ENCODE measurements at regions not wholly inside any gene's neighbourhood (a gene's known extent, or its start where the extent isn't known, plus 50 kb on each side); places are given as distances from the start of the nearest gene placed in this dataset.
"Not testable (repeated sequence)": the region's sequence is repeated elsewhere in the genome, so short reads cannot be mapped to it uniquely, and the experiment has no call there.

DNA sequence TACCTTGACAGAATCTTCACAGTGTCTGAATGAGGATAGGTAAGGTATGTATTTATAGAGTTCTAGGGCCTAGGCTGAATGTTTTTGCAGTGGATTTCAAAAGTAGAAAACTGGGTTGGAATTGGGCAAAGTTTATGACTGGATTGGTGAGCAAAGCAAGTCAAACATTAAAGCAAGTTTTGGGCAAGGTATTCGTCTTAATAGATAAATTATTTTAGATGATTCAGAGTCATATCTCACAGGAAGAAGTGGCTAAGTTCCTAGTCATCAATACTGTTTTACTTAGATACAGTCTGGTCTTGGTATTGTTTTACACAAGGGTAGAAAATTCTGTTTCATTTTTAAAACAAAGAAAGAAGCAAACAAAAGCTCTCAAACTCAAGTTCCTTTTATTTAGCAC lies 284.1 kb upstream of the EPHA7 start:
- H3K4me1 ChIP-seq (ENCODE audit: insufficient read depth) = no peaks in the 10 kb centered on the region
- no peak overlapping the region for H3K27ac ChIP-seq (ENCODE audit: low read depth)
- H3K4me3 ChIP-seq (ENCODE audit: low read depth, low read length) = no peak overlapping the region
- DNase-seq (ENCODE audit: extremely low spot score) = no peak
- WGBS = 83% methylated on average over 1 of the region's 1 CpG
- no peaks in the 10 kb centered on the region for H3K36me3 ChIP-seq (ENCODE audit: insufficient read depth)

DNA sequence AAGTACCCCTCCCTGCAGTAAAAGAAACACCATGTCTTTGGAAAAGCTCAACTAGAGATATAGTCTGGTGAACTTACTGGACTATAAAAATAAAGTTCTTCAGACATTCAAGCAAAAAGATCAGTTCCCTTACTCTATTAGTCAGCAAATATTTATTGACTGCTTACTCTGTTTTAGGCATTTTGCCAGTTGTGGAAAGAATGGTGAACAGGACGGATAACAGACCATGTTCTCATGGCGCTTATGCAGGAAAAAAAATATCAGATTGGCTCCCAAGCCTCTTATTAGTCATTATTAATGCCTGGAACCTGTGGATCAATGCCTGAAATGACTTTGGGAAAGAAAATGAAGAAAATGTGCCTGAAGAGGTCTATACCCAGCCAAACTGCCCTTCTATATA lies 282.2 kb upstream of the EPHA7 start:
- no peak overlapping the region for H3K4me3 ChIP-seq (ENCODE audit: low read depth, low read length)
- H3K27ac ChIP-seq (ENCODE audit: low read depth) = no peak overlapping the region
- 54% methylated on average over 2 of the region's 2 CpGs for WGBS
- H3K36me3 ChIP-seq (ENCODE audit: insufficient read depth) = no peaks in the 10 kb centered on the region
- H3K4me1 ChIP-seq (ENCODE audit: insufficient read depth) = no peaks in the 10 kb centered on the region
- DNase-seq (ENCODE audit: extremely low spot score) = no peak

DNA sequence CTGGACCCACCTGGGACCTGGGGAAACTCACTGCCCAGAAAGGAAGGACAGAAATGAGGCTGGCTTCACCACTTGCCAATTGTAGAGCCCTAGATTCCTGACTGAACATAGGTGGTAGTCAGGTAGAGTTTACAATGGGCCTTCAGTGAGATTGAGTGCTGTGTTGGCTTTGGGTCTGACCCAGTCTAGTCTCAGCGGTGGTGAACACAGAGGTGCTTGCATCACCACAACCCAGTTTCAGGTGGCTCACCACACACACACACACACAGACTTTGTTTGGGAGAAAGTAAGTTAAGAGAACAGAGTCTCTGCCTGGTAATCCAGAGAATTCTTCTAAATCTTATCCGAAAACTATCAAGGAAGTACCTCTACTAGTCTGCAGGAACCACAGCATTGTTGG lies 266.1 kb upstream of the EPHA7 start:
- 93% methylated on average over 2 of the region's 2 CpGs for WGBS

DNA sequence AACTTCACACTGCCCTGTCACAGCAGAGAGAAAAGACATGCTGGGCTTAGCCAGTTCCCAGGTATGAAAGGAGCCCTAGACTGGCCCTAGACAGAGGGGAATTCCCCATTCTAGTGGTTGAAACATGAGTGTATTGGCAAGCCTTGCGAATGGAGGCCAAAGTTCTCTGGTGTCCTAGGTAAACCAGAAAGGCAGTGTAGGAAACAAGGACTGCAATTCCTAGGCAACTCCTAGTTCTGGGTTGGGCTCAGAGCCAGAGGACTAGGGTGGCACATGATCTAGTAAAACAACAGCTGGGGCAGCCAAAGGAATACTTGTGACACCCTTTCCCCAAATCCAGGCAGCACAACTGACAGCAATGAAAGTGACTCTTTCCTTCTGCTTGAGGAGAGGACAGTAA lies 265.0 kb upstream of the EPHA7 start:
- Histone ChIP-seq H3K27ac (ENCODE audit: low read depth) (no peak overlapping the region), H3K4me3 (ENCODE audit: low read depth, low read length) (no peak overlapping the region), H3K36me3 (ENCODE audit: insufficient read depth) (no peaks in the 10 kb centered on the region), H3K4me1 (ENCODE audit: insufficient read depth) (no peaks in the 10 kb centered on the region)
- no peak for DNase-seq (ENCODE audit: extremely low spot score)
- 93% methylated on average over 1 of the region's 1 CpG for WGBS

More for the DNA sequence above, 266.1 kb upstream of the EPHA7 start:
- no peak for DNase-seq (ENCODE audit: extremely low spot score)
- Histone ChIP-seq H3K4me3 (ENCODE audit: low read depth, low read length) (no peak overlapping the region), H3K27ac (ENCODE audit: low read depth) (no peak overlapping the region), H3K36me3 (ENCODE audit: insufficient read depth) (no peaks in the 10 kb centered on the region), H3K4me1 (ENCODE audit: insufficient read depth) (no peaks in the 10 kb centered on the region)

DNA sequence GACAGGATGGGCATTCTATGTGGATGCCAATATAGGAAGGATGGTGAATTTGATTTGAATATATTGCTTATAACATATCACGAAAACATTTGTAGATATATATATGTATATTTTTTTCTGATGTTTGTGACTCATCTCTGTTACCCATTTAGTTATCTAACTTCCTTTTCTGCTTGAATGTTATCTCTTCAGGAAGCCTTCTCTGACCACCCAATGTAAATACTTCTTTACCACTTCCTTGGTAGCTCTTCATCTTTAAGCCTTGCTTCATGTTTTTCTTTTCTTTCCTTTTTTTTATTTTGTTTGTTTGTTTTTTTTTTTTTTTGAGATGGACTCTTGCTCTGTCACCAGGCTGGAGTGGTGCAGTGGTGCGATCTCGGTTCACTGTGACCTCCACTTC lies 260.5 kb upstream of the EPHA7 start:
- 86% methylated on average over 3 of the region's 3 CpGs for WGBS
- no peak overlapping the region for H3K27ac ChIP-seq (ENCODE audit: low read depth)
- no peak overlapping the region for H3K4me3 ChIP-seq (ENCODE audit: low read depth, low read length)
- no peaks in the 10 kb centered on the region for H3K4me1 ChIP-seq (ENCODE audit: insufficient read depth)
- DNase-seq (ENCODE audit: extremely low spot score) = no peak
- H3K36me3 ChIP-seq (ENCODE audit: insufficient read depth) = no peaks in the 10 kb centered on the region

DNA sequence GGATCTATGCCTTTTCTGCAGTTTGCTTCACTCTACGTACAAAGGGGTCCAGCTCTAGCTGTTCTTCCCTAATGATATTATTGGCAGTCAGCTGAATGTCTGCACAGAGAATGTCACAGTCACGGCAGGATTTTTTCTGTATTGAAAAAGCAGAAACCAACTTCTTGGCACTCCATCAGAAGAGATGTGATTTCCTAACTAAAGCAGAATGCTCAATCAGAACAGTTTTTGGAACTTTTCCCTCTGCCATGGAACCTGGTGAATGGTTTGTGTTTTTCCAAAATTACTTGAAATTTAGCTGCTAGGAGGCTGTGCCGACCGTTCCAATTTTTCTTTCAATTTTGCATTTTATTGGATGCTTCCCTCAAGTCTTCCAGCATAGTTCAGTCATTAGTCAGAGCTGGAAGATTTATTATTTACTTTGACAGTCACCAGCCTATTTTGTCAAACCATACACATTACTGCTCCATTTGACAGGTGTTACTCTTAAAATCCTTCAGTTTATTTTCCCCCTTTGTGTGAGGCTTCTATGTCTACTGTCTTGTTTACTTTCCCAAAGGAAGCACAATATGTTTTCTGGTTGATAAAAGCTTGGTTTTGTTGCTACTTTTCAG lies 259.6 kb upstream of the EPHA7 start:
- no peaks in the 10 kb centered on the region for H3K36me3 ChIP-seq (ENCODE audit: insufficient read depth)
- no peak for DNase-seq (ENCODE audit: extremely low spot score)
- WGBS = 35% methylated on average over 4 of the region's 4 CpGs

DNA sequence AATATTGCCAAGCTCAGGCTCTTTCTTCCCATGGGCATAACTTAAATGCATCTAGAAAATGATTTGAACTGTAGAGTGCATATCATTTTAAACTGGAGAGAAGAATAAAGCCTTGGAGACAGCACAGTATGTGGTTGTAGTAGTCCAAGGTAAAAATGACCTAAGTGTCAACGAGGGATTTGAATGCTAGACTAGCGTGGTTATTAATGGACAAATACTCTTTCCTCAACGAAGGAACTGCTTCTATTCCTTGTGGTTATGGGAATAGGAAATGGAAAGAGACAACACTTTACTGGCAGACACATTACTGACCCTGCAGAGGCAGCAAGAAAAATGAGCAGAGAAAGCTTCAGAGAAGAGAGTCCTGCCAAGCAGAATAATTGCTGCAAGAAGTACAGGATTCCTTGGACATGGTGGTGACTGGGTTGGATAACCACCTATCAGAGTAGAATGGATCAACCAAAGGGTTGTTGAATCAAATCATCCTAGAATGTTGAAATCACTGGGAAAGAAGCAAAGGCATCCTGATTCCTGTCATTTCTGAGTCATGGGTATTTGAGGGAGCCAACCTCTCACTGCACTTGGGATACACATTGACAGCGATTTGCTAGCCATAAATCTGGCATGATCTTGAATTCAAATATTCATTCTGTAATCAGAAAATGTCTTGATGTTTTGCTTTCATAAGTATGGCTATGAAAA lies 258.1 kb upstream of the EPHA7 start:
- 76% methylated on average over 4 of the region's 4 CpGs for WGBS
- Histone ChIP-seq H3K36me3 (ENCODE audit: insufficient read depth) (no peaks in the 10 kb centered on the region), H3K4me3 (ENCODE audit: low read depth, low read length) (no peak overlapping the region), H3K27ac (ENCODE audit: low read depth) (no peak overlapping the region), H3K4me1 (ENCODE audit: insufficient read depth) (no peaks in the 10 kb centered on the region)
- no peak for DNase-seq (ENCODE audit: extremely low spot score)

More for the DNA sequence above, 259.6 kb upstream of the EPHA7 start:
- Histone ChIP-seq H3K4me1 (ENCODE audit: insufficient read depth) (no peaks in the 10 kb centered on the region), H3K27ac (ENCODE audit: low read depth) (no peak overlapping the region), H3K4me3 (ENCODE audit: low read depth, low read length) (no peak overlapping the region)

DNA sequence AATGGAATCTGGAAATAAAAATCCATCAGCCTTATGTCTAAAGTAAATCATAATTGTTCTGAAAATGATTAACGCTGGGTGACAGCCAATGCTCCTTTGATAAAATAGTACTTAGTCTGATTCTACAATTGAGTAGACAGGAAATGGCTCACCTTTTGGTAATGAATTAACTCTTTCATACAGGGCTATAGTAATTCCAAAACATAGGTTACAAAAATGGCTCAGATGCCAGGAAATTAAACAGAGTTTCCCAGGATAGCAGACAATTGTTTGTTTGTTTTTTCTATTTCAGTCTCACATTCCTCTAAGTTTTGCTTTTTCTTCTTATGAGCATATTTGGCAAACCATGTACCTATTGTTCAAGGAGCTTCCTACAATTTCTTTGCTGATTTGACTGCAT lies 257.2 kb upstream of the EPHA7 start:
- H3K4me3 ChIP-seq (ENCODE audit: low read depth, low read length) = no peak overlapping the region
- no peak for DNase-seq (ENCODE audit: extremely low spot score)
- WGBS = 80% methylated on average over 1 of the region's 1 CpG

DNA sequence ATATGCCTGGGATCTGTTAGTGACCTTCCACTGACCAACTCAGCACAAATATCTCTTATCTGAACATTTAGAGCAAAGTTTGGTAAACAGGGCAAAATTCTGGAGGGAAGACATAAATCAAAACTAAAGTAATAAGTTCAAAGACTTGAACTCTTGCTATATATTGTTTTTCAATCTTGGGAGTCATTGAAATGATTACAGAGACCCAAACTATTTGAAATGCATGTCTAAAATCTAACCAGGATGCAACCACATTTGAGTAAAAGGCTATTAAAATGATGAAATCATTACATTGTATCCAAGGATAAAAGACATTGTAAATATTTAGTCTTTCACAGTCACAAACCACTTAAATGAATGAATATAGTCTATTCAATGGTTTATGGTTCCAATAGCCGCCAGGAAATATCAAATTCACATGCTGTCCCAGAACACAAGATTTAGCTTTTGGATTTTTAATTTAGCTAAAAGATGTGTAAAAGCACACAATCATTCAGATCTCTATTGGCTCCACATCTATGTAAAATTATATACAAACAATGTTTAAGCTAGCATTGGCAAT lies 256.6 kb upstream of the EPHA7 start:
- Histone ChIP-seq H3K4me3 (ENCODE audit: low read depth, low read length) (no peak overlapping the region), H3K27ac (ENCODE audit: low read depth) (no peak overlapping the region), H3K36me3 (ENCODE audit: insufficient read depth) (no peaks in the 10 kb centered on the region), H3K4me1 (ENCODE audit: insufficient read depth) (no peaks in the 10 kb centered on the region)
- no peak for DNase-seq (ENCODE audit: extremely low spot score)
- 66% methylated on average over 1 of the region's 1 CpG for WGBS

More for the DNA sequence above, 257.2 kb upstream of the EPHA7 start:
- Histone ChIP-seq H3K4me1 (ENCODE audit: insufficient read depth) (no peaks in the 10 kb centered on the region), H3K36me3 (ENCODE audit: insufficient read depth) (no peaks in the 10 kb centered on the region), H3K27ac (ENCODE audit: low read depth) (no peak overlapping the region)

DNA sequence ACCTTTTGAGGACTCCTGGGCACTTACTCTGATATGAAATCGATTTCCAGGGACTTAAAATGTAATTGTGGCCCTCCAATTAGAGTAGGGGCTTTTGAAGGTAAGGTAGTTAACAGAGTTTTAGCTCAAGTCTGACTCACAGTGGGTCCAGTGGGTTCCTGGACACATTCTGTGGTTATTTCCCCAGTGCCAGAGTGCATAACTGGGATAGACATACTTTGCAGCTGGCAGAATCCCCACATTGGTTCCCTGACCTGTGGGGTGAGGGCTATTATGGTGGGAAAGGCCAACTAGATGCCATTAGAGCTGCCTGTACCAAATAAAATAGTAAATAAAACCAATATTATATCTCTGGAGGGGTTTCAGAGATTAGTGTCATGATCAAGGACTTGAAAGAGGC lies 243.8 kb upstream of the EPHA7 start:
- Histone ChIP-seq H3K36me3 (ENCODE audit: insufficient read depth) (no peaks in the 10 kb centered on the region), H3K4me1 (ENCODE audit: insufficient read depth) (no peaks in the 10 kb centered on the region), H3K4me3 (ENCODE audit: low read depth, low read length) (no peak overlapping the region), H3K27ac (ENCODE audit: low read depth) (no peak overlapping the region)
- no peak for DNase-seq (ENCODE audit: extremely low spot score)
- 62% methylated on average over 1 of the region's 1 CpG for WGBS

DNA sequence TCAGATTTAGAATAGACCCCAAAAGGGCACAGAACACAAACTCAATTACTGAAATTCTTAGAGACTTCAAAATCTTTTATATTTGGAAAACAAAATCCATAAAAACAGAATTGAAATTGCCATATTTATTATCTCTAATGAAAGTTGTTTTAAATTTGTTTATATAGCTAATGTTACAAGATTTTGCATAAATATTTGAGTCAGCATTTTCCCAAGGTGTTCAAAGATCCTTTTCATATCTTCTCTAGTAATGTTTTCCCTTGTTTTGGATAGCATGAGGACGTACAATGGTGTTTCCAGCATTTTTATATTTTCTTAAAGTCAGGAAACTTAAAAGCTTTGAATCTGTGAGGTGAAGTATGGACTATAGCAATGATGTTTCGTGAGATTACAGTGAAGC lies 235.2 kb upstream of the EPHA7 start:
- no peak for DNase-seq (ENCODE audit: extremely low spot score)
- H3K36me3 ChIP-seq (ENCODE audit: insufficient read depth) = no peaks in the 10 kb centered on the region
- no peak overlapping the region for H3K4me3 ChIP-seq (ENCODE audit: low read depth, low read length)
- WGBS = 84% methylated on average over 2 of the region's 2 CpGs
- H3K4me1 ChIP-seq (ENCODE audit: insufficient read depth) = no peaks in the 10 kb centered on the region
- H3K27ac ChIP-seq (ENCODE audit: low read depth) = no peak overlapping the region

DNA sequence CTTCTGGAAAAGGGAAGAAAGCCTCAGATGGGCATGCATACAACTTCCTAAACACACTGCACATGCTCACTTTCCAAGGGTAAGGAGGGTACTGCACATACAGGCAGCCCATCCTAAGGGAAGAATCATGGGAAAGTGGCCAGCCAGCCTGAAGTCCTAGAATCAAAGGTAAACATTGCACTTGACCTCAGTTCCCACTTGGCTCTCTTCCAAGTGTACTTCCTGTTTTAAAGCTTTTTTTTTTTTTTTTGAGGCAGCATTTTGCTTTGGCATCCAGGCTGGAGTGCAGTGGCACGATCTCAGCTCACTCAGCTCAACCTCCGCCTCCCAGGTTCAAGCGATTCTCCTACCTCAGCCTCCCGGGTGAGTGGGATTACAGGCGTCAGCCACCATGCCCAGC lies 225.3 kb upstream of the EPHA7 start:
- DNase-seq (ENCODE audit: extremely low spot score) = no peak
- WGBS = 85% methylated on average over 5 of the region's 5 CpGs

DNA sequence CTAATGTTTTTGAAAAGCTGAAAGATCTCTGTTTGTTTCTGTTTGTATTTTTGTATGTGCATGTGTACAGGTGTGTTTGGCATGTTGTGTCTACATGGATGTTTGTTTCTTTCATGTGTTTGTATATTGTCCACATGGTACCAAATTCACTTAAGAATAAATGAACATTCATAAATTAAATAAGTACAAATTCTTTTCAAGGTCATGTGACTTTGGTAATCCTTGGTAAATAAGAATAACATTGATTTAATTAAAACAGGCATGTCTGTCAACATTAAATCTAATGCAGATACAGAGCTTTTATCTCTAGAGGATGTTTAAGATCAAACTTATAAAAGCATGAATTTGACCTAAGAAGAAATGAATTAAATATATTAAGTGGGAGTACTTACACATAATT lies 219.8 kb upstream of the EPHA7 start:
- no peak overlapping the region for H3K4me3 ChIP-seq (ENCODE audit: low read depth, low read length)
- no peak overlapping the region for H3K27ac ChIP-seq (ENCODE audit: low read depth)
- H3K36me3 ChIP-seq (ENCODE audit: insufficient read depth) = no peaks in the 10 kb centered on the region
- no peaks in the 10 kb centered on the region for H3K4me1 ChIP-seq (ENCODE audit: insufficient read depth)
- no peak for DNase-seq (ENCODE audit: extremely low spot score)

More for the DNA sequence above, 225.3 kb upstream of the EPHA7 start:
- H3K27ac ChIP-seq (ENCODE audit: low read depth) = no peak overlapping the region
- H3K36me3 ChIP-seq (ENCODE audit: insufficient read depth) = no peaks in the 10 kb centered on the region
- no peak overlapping the region for H3K4me3 ChIP-seq (ENCODE audit: low read depth, low read length)
- H3K4me1 ChIP-seq (ENCODE audit: insufficient read depth) = no peaks in the 10 kb centered on the region

DNA sequence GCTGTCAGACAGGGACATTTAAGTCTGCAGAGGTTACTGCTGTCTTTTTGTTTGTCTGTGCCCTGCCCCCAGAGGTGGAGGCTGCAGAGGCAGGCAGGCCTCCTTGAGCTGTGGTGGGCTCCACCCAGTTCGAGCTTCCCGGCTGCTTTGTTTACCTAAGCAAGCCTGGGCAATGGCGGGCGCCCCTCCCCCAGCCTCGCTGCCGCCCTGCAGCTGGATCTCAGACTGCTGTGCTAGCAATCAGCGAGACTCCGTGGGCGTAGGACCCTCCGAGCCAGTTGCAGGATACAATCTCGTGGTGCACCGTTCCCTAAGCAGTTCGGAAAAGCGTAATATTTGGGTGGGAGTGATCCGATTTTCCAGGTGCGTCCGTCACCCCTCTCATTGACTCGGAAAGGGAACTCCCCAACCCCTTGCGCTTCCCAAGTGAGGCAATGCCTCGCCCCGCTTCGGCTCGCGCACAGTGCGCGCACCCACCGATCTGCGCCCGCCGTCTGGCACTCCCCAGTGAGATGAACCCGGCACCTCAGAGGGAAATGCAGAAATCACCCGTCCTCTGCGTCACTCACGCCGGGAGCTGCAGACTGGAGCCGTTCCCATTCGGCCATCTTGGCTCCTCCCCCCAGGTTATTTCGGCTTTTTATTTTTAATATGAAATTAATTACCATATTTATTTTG lies 217.8 kb upstream of the EPHA7 start:
- not testable (repeated sequence) for H3K27ac ChIP-seq (ENCODE audit: low read depth); H3K36me3 ChIP-seq (ENCODE audit: insufficient read depth); H3K4me3 ChIP-seq (ENCODE audit: low read depth, low read length); H3K4me1 ChIP-seq (ENCODE audit: insufficient read depth); DNase-seq (ENCODE audit: extremely low spot score)
- 95% methylated on average over 38 of the region's 38 CpGs for WGBS

Measured in urinary bladder (tissue), 3 donors.